ENCODE measurements at regions not wholly inside any gene's neighbourhood (a gene's known extent, or its start where the extent isn't known, plus 50 kb on each side); places are given as distances from the start of the nearest gene placed in this dataset.
A peak's percentile ranks its signal among the peaks of the same experiment; 100 is the strongest.
"Not testable (repeated sequence)": the region's sequence is repeated elsewhere in the genome, so short reads cannot be mapped to it uniquely, and the experiment has no call there.

- peak; percentile 24 for DNase-seq
Measured at GRCh38 chr19:37303591-37304171, 67.2 kb upstream of the ZNF527 start.

GRCh38 chr19:37304190-37304883 lies 66.6 kb upstream of the ZNF527 start:
- peak; percentile 52 for DNase-seq

- DNase-seq, result peak; percentile 15
Measured at GRCh38 chr19:37304884-37305255, 66.0 kb upstream of the ZNF527 start.

GRCh38 chr19:37306383-37306963 lies 64.4 kb upstream of the ZNF527 start:
- DNase-seq, result peak; percentile 17

GRCh38 chr19:37309834-37310575 lies 60.9 kb upstream of the ZNF527 start:
- DNase-seq, result no peak

GRCh38 chr19:37312531-37313334 lies 58.2 kb upstream of the ZNF527 start:
- not testable (repeated sequence) for DNase-seq

- DNase-seq, result no peak
Measured at GRCh38 chr19:37313335-37313627, 57.6 kb upstream of the ZNF527 start.

- peak; percentile 97 for DNase-seq
Measured at GRCh38 chr19:37317403-37318209, 53.3 kb upstream of the ZNF527 start.

GRCh38 chr19:37320988-37321387 lies 49.9 kb upstream of the ZNF527 start:
- not testable (repeated sequence) for DNase-seq
